NB4 (cell line): ENCODE measurements at regions not wholly inside any gene's neighbourhood (a gene's known extent, or its start where the extent isn't known, plus 50 kb on each side); places are given as distances from the start of the nearest gene placed in this dataset.

Experiments
- CTCF ChIP-seq: IDR thresholded peaks from one replicate; pipeline ENCODE4 v1.5.1; 2012; ENCODE audit warnings: low read depth, low read length
- MAX ChIP-seq: IDR thresholded peaks from 2 replicates; pipeline ENCODE4 v1.6.1; 2011; ENCODE audit warnings: low read depth, low read length
- POLR2A ChIP-seq: IDR thresholded peaks from 2 replicates; pipeline ENCODE4 v1.6.1; 2011; ENCODE audit warnings: mild to moderate bottlenecking; ENCODE audit not compliant: insufficient read length; ENCODE audit errors: extremely low read depth

- TF ChIP-seq CTCF = no peak
- TF ChIP-seq POLR2A = no peak
- TF ChIP-seq MAX = no peak
Measured at GRCh38 chr15:62901909-62902546, 140.5 kb upstream of the TPM1 start.
